OCI-LY1 (cell line): ENCODE measurements at regions not wholly inside any gene's neighbourhood (a gene's known extent, or its start where the extent isn't known, plus 50 kb on each side); places are given as distances from the start of the nearest gene placed in this dataset.

Experiments used
- CTCF ChIP-seq: fragments of 200-600 bp; sonication (generic), shearing (Covaris generic); IDR thresholded peaks from 2 replicates; pipeline ENCODE4 v1.5.1; 2017; ENCODE audit warnings: mild to moderate bottlenecking, antibody characterized with exemption, low read length, moderate library complexity, mixed read lengths
- EZH2 ChIP-seq: fragments of 200-600 bp; sonication (generic), shearing (Covaris generic); IDR thresholded peaks from 2 replicates; pipeline ENCODE4 v1.8.0; 2017; ENCODE audit warnings: borderline replicate concordance, mixed run types, mild to moderate bottlenecking, antibody characterized with exemption, low read length, moderate library complexity, mixed read lengths

GRCh38 chr5:125225424-125225823 lies 479.0 kb upstream of the ZNF608 start:
- TF ChIP-seq CTCF (no peak), EZH2 (no peak)
